BLaER1 (cell line): ENCODE measurements at regions not wholly inside any gene's neighbourhood (a gene's known extent, or its start where the extent isn't known, plus 50 kb on each side); places are given as distances from the start of the nearest gene placed in this dataset.
"Not testable (repeated sequence)": the region's sequence is repeated elsewhere in the genome, so short reads cannot be mapped to it uniquely, and the experiment has no call there.

ENCODE experiments used
- H3K27ac ChIP-seq: shearing (Covaris generic); formaldehyde crosslinking; 2 replicates; pipeline ENCODE4 v1.8.1; 2022
- H3K27me3 ChIP-seq: shearing (Covaris generic); formaldehyde crosslinking; 2 replicates; pipeline ENCODE4 v1.8.1; 2022
- H3K36me3 ChIP-seq: shearing (Covaris generic); formaldehyde crosslinking; 2 replicates; pipeline ENCODE4 v1.8.1; 2022
- H3K4me1 ChIP-seq: shearing (Covaris generic); formaldehyde crosslinking; 2 replicates; pipeline ENCODE4 v1.8.1; 2022
- H3K4me2 ChIP-seq: shearing (Covaris generic); formaldehyde crosslinking; 2 replicates; pipeline ENCODE4 v1.8.1; 2022
- H3K4me3 ChIP-seq: shearing (Covaris generic); formaldehyde crosslinking; 2 replicates; pipeline ENCODE4 v1.8.1; 2022
- H3K9ac ChIP-seq: shearing (Covaris generic); formaldehyde crosslinking; 2 replicates; pipeline ENCODE4 v1.8.1; 2022
- H3K9me3 ChIP-seq: shearing (Covaris generic); formaldehyde crosslinking; 2 replicates; pipeline ENCODE4 v1.8.1; 2022
- H4K20me1 ChIP-seq: shearing (Covaris generic); formaldehyde crosslinking; 2 replicates; pipeline ENCODE4 v1.8.1; 2022
- Cebpa-rat ChIP-seq: shearing (Covaris generic); IDR thresholded peaks from 2 replicates; pipeline ENCODE4 v1.8.1; 2022

DNA sequence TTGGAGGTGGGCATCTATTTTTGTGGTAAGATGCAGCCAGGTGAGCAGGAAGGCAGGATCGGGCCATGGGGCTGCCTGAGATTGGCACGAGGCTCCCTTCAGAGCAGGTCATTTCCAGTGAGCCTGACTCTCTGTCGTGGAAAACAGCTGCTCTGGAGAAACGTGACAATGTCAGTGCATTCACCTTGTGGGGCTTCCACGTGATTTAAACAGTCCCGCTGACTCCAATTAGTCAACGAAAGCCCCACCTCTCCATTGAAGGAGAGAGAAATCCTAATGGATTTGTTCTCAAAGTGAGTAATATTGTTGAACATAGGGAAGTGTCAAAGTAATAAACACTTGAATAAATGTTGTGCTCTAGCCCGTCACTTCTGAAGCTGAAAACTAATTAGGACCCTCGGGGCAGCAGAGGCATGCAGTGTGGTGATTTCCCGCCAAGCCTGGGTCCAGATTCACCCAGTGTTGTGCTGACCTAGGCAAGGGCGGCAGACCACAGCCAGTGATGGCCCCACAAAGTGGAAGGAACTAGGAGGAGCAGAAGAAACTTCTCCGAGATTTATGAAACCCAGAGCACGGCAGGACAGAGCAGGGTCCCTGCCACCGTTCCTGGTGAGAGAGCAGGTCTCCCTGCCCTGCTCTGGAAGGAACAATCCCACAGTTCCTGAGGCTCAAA lies 172.5 kb upstream of the C1orf174 start:
- peak overlapping the region; percentile 13 for H3K4me2 ChIP-seq
- H3K4me1 ChIP-seq = peaks cover 15% of the 10 kb centered on the region; the same call in 1 of the 2 replicates
- no peak for TF ChIP-seq Cebpa-rat
- no peak overlapping the region for H3K27ac ChIP-seq
- H4K20me1 ChIP-seq = no peaks in the 10 kb centered on the region
- H3K36me3 ChIP-seq = no peaks in the 10 kb centered on the region
- H3K9me3 ChIP-seq = no peaks in the 10 kb centered on the region
- H3K4me3 ChIP-seq = no peak overlapping the region
- 0 out of 2 replicates have a peak, but pooled peaks cover 3% of the 10 kb centered on the region for H3K27me3 ChIP-seq
- H3K9ac ChIP-seq = no peak overlapping the region

- Histone ChIP-seq H3K9me3 (peaks cover 25% of the 10 kb centered on the region), H3K27me3 (0 out of 2 replicates have a peak, but pooled peaks cover 3% of the 10 kb centered on the region), H4K20me1 (no peaks in the 10 kb centered on the region), H3K36me3 (no peaks in the 10 kb centered on the region), H3K9ac (no peak overlapping the region), H3K4me3 (no peak overlapping the region), H3K4me1 (peaks cover 15% of the 10 kb centered on the region; the same call in 1 of the 2 replicates), H3K4me2 (no peak overlapping the region), H3K27ac (no peak overlapping the region)
- no peak for TF ChIP-seq Cebpa-rat
These were observed 175.6 kb upstream of the C1orf174 start for GRCh38 chr1:4075436-4076225.

DNA sequence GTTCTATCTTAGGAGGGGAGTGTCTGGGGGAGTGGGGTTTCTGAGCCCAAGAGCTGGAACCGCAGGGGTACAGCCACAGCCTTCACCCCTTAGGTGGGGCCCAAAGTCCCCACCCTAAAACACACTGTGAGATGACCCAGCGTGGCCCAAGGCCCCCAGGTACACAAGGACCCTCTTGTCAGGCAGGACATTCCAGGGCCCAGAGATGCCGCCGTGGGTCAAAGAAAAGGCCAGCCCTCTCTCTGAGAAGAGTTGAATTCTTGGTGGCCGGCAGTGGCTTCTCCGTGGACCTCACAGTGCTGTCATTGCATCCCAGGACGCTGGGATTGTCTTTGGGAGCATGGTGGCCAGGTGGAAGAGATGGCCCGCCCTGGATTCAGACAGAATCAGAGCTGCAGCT lies 176.3 kb upstream of the C1orf174 start:
- Histone ChIP-seq H4K20me1 (no peaks in the 10 kb centered on the region), H3K4me3 (no peak overlapping the region), H3K9me3 (peaks cover 26% of the 10 kb centered on the region), H3K4me2 (no peak overlapping the region), H3K36me3 (no peaks in the 10 kb centered on the region), H3K4me1 (peaks cover 15% of the 10 kb centered on the region; the same call in 1 of the 2 replicates), H3K27ac (no peak overlapping the region), H3K27me3 (0 out of 2 replicates have a peak, but pooled peaks cover 3% of the 10 kb centered on the region), H3K9ac (no peak overlapping the region)
- TF ChIP-seq Cebpa-rat = no peak

DNA sequence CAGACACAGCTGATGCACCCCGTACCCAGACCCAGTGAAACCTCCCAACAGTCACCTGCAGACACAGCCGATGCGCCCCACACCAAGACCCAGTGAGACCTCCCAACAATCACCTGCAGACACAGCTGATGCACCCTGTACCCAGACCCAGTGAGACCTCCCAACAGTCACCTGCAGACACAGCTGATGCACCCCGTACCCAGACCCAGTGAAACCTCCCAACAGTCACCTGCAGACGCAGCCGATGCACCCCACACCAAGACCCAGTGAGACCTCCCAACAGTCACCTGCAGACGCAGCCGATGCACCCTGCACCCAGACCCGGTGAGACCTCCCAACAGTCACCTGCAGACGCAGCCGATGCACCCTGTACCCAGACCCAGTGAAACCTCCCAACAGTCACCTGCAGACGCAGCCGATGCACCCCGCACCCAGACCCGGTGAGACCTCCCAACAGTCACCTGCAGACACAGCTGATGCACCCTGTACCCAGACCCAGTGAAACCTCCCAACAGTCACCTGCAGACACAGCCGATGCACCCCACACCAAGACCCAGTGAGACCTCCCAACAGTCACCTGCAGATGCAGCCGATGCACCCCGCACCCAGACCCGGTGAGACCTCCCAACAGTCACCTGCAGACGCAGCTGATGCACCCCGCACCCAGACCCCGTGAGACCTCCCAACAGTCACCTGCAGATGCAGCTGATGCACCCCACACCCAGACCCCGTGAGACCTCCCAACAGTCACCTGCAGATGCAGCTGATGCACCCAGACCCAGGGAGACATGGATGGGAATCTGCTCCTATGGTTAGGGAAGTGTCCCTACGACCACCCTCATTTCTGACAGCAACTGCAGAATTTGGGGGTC lies 178.3 kb upstream of the C1orf174 start:
- not testable (repeated sequence) for H3K27ac ChIP-seq, H3K9ac ChIP-seq, H3K27me3 ChIP-seq, H3K4me3 ChIP-seq, H3K36me3 ChIP-seq, H3K4me1 ChIP-seq, H3K4me2 ChIP-seq, H4K20me1 ChIP-seq
- H3K9me3 ChIP-seq = peaks cover 26% of the 10 kb centered on the region

DNA sequence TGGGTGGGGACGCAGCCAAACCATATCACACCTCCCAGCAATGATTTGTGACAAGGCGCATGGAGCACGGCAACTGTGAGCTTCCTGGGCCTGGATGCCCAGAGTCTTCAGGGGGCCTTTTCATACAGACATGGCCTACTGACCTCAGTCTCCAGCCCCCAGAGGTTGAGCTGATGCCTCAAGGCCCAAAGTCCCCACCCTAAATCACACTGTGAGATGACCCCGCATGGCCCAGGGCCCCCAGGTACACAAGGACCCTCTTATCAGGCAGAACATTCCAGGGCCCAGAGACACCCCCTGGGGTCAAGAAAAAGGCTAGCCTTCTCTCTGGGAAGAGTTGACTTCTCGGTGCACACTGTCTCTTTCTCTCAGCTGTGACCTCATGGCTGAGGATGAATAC lies 179.7 kb upstream of the C1orf174 start:
- Histone ChIP-seq H3K4me1 (peaks cover 8% of the 10 kb centered on the region), H3K9ac (no peak overlapping the region), H3K4me3 (no peak overlapping the region), H3K9me3 (peaks cover 26% of the 10 kb centered on the region), H3K27me3 (no peaks in the 10 kb centered on the region), H3K27ac (no peak overlapping the region), H4K20me1 (no peaks in the 10 kb centered on the region), H3K36me3 (no peaks in the 10 kb centered on the region), H3K4me2 (no peak overlapping the region)
- no peak for TF ChIP-seq Cebpa-rat

DNA sequence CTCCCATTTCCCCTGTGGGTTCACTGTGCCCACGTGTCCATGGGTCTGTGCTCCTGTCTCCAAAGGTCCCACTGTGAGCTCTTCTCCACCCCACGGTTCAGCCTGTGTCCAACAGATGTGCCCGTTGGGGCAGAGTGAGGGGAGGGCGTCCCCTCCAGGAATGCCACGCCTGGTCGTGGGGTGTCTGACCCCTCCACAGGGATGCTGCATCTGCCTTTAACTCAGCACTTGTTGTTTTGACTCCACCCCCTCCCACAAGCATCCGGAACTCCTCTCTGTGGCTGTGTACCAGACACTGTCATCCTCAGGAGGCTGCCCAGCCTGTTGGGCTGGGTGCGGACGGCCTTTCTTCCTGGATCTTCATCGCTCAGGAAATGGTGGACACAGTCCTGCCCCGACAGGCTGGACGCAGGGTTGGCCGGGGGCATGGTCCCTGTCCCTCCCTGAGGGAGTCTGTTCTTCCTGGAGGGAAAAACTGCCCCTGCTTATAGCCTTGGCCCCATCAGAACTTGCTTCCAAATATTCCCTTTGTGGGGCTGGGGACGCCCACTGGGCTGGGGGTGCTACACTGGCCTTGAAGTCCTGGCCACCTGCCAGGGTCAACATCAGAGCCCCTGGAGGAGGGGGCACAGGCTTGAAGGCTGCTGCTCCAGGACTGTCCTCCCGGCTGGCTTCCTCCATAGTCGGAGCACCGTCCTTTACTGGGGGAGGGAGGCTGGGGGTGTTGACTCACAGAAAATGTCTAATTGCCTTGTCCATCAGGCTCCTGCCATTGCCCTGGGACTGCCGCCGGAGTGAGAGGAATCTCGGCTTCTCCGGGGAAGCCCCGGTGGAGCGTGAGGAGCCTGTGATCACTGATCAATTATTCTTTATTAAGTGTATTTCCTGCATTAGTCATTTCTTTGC lies 182.0 kb upstream of the C1orf174 start:
- Histone ChIP-seq H3K9me3 (peaks cover 26% of the 10 kb centered on the region), H3K27me3 (no peaks in the 10 kb centered on the region), H4K20me1 (no peaks in the 10 kb centered on the region), H3K9ac (no peak overlapping the region), H3K36me3 (no peaks in the 10 kb centered on the region), H3K4me1 (peaks cover 11% of the 10 kb centered on the region), H3K4me2 (0 out of 2 replicates have a peak overlapping the region, but pooled peaks have one; percentile 19), H3K4me3 (no peak overlapping the region), H3K27ac (no peak overlapping the region)
- no peak for TF ChIP-seq Cebpa-rat

GRCh38 chr1:4083231-4084047 lies 183.4 kb upstream of the C1orf174 start:
- TF ChIP-seq Cebpa-rat = no peak
- Histone ChIP-seq H4K20me1 (no peaks in the 10 kb centered on the region), H3K4me2 (no peak overlapping the region), H3K9ac (no peak overlapping the region), H3K36me3 (no peaks in the 10 kb centered on the region), H3K27ac (no peak overlapping the region), H3K27me3 (no peaks in the 10 kb centered on the region), H3K4me1 (peaks cover 13% of the 10 kb centered on the region), H3K4me3 (no peak overlapping the region), H3K9me3 (peaks cover 22% of the 10 kb centered on the region)

DNA sequence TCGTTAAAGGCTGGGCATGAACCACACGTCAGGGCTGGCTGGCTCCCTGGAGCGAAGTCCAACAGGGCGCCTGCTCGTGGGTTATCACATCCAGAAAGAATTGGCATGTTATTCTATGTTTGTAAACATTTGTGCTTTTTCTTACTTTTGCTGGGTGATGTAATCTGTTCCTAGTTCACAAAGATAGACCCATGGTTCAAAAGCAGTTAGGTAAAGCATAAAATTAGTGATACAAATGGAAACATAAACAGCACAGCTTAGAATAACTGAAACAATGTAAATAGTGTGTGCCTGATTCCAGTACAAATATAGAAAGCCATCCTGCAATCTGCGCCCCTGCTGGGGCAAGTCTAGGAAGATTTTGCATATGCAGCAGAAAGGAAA lies 184.0 kb upstream of the C1orf174 start:
- Histone ChIP-seq H3K9ac (no peak overlapping the region), H3K27me3 (no peaks in the 10 kb centered on the region), H3K4me2 (no peak overlapping the region), H3K36me3 (no peaks in the 10 kb centered on the region), H3K27ac (no peak overlapping the region), H3K4me1 (peaks cover 19% of the 10 kb centered on the region), H4K20me1 (no peaks in the 10 kb centered on the region), H3K9me3 (peaks cover 17% of the 10 kb centered on the region), H3K4me3 (no peak overlapping the region)
- no peak for TF ChIP-seq Cebpa-rat
